GM23338 (cell line): ENCODE measurements at regions not wholly inside any gene's neighbourhood (a gene's known extent, or its start where the extent isn't known, plus 50 kb on each side); places are given as distances from the start of the nearest gene placed in this dataset.

Source experiments
- CREB1 ChIP-seq: fragments of 250-450 bp; sonication (Bioruptor Pico); IDR thresholded peaks from 2 replicates; pipeline ENCODE4 v1.5.0; 2020; ENCODE audit warnings: low read depth, mild to moderate bottlenecking, moderate library complexity
- CTCF ChIP-seq, 2 experiments: fragments of 200-600 bp in 1 of 2; sonication (generic) in 1 of 2; conservative IDR thresholded peaks; 2 replicates each; pipeline versions ENCODE4 v1.5.1 to v1.6.1; 2016 to 2017; ENCODE audit warnings: antibody characterized with exemption in 2 of 2, low read depth in 2 of 2, mild to moderate bottlenecking in 2 of 2, moderate library complexity in 1 of 2
- EZH2 ChIP-seq: fragments of 200-600 bp; sonication (generic); IDR thresholded peaks from one replicate; pipeline ENCODE4 v1.8.0; 2017; ENCODE audit warnings: antibody characterized with exemption, mild to moderate bottlenecking, low read depth; ENCODE audit not compliant: unreplicated experiment
- EZH2phosphoT487 ChIP-seq: fragments of 200-600 bp; sonication (generic); IDR thresholded peaks from one replicate; pipeline ENCODE4 v1.8.1; 2018; ENCODE audit warnings: antibody characterized with exemption; ENCODE audit not compliant: unreplicated experiment
- JUNB ChIP-seq: IDR thresholded peaks from one replicate; pipeline ENCODE4 v1.6.1; 2016; ENCODE audit warnings: antibody characterized with exemption; ENCODE audit not compliant: unreplicated experiment
- POLR2AphosphoS5 ChIP-seq: IDR thresholded peaks from 2 replicates; pipeline ENCODE4 v1.6.1; 2016; ENCODE audit warnings: antibody characterized with exemption, low read depth
- ZNF114 ChIP-seq: fragments of 250-450 bp; sonication (Bioruptor Pico); IDR thresholded peaks from 2 replicates; pipeline ENCODE4 v1.5.0; 2020; ENCODE audit warnings: mild to moderate bottlenecking, moderate library complexity
- ZNF331 ChIP-seq: fragments of 250-450 bp; sonication (Bioruptor Pico); IDR thresholded peaks from 2 replicates; pipeline ENCODE4 v1.5.0; 2020; ENCODE audit warnings: low read depth, mild to moderate bottlenecking, moderate library complexity
- ZNF462 ChIP-seq: fragments of 250-450 bp; sonication (Bioruptor Pico); IDR thresholded peaks from 2 replicates; pipeline ENCODE4 v1.5.0; 2020; ENCODE audit warnings: mild to moderate bottlenecking, moderate library complexity
- TF ChIP-seq, protein P1 (sequence below): IDR thresholded peaks from 2 replicates; pipeline ENCODE4 v1.6.1; 2016; ENCODE audit warnings: antibody characterized with exemption
- TF ChIP-seq, protein P2 (sequence below): IDR thresholded peaks from one replicate; pipeline ENCODE4 v1.6.1; 2018; ENCODE audit warnings: antibody characterized with exemption; ENCODE audit not compliant: unreplicated experiment

DNA sequence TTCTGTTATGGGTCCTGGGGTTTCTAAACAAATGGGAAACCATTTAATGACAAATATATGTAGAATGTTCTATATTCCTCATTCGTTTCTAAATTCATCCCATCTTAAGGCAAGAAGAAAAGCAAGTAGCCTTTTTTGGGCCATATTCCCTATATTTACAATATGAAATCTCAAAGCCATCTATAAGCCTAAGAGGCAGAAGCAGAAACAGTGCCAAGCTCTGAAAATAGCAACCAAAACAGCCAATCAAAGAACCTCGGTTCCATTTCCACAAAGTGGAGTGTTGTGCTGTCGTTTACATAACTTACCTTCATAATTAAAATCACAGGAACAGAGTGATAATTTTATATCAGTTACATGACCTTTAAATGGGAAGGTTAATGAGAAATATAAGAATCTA, 330.6 kb upstream of the GATB start:
- TF ChIP-seq CTCF (conservative IDR thresholded peaks at IDR 0.05; ENCODE audit: low read depth in 2 of 2) (no peak), EZH2 (no peak), CREB1 (CRISPR knock-in tag) (no peak), EZH2phosphoT487 (no peak), ZNF114 (CRISPR knock-in tag) (no peak), POLR2AphosphoS5 (no peak), ZNF462 (CRISPR knock-in tag) (no peak), JUNB (no peak), ZNF331 (CRISPR knock-in tag) (no peak)
- TF ChIP-seq, protein P1, sequence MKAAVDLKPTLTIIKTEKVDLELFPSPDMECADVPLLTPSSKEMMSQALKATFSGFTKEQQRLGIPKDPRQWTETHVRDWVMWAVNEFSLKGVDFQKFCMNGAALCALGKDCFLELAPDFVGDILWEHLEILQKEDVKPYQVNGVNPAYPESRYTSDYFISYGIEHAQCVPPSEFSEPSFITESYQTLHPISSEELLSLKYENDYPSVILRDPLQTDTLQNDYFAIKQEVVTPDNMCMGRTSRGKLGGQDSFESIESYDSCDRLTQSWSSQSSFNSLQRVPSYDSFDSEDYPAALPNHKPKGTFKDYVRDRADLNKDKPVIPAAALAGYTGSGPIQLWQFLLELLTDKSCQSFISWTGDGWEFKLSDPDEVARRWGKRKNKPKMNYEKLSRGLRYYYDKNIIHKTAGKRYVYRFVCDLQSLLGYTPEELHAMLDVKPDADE, result no peak
- TF ChIP-seq, protein P2, sequence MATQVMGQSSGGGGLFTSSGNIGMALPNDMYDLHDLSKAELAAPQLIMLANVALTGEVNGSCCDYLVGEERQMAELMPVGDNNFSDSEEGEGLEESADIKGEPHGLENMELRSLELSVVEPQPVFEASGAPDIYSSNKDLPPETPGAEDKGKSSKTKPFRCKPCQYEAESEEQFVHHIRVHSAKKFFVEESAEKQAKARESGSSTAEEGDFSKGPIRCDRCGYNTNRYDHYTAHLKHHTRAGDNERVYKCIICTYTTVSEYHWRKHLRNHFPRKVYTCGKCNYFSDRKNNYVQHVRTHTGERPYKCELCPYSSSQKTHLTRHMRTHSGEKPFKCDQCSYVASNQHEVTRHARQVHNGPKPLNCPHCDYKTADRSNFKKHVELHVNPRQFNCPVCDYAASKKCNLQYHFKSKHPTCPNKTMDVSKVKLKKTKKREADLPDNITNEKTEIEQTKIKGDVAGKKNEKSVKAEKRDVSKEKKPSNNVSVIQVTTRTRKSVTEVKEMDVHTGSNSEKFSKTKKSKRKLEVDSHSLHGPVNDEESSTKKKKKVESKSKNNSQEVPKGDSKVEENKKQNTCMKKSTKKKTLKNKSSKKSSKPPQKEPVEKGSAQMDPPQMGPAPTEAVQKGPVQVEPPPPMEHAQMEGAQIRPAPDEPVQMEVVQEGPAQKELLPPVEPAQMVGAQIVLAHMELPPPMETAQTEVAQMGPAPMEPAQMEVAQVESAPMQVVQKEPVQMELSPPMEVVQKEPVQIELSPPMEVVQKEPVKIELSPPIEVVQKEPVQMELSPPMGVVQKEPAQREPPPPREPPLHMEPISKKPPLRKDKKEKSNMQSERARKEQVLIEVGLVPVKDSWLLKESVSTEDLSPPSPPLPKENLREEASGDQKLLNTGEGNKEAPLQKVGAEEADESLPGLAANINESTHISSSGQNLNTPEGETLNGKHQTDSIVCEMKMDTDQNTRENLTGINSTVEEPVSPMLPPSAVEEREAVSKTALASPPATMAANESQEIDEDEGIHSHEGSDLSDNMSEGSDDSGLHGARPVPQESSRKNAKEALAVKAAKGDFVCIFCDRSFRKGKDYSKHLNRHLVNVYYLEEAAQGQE, result no peak
